NCI-H1436 (cell line): ENCODE measurements at regions not wholly inside any gene's neighbourhood (a gene's known extent, or its start where the extent isn't known, plus 50 kb on each side); places are given as distances from the start of the nearest gene placed in this dataset.

ENCODE experiments used
- DNase-seq: peaks from one replicate; lab custom pipeline; 2025; lab: John Stamatoyannopoulos, UW

GRCh38 chr7:136034132-136034531 lies 57.0 kb upstream of the MTPN start:
- no peak for DNase-seq

GRCh38 chr7:136033413-136034031 lies 56.4 kb upstream of the MTPN start:
- no peak for DNase-seq

GRCh38 chr7:136030867-136031318 lies 53.7 kb upstream of the MTPN start:
- DNase-seq: no peak

GRCh38 chr7:136030330-136030729 lies 53.2 kb upstream of the MTPN start:
- no peak for DNase-seq

- DNase-seq: no peak
Measured at GRCh38 chr7:136027160-136027559, 50.0 kb upstream of the MTPN start.
